IPS-NIHi7 (cell line): ENCODE measurements at regions not wholly inside any gene's neighbourhood (a gene's known extent, or its start where the extent isn't known, plus 50 kb on each side); places are given as distances from the start of the nearest gene placed in this dataset.

Source experiments
- DNase-seq: peaks from one replicate; pipeline ENCODE4 v3.0.0; 2012; ENCODE audit warnings: mixed read lengths; ENCODE audit errors: extremely low spot score

- DNase-seq: no peak
Measured at GRCh38 chr2:105150231-105150630, 91.3 kb upstream of the GPR45 start.

GRCh38 chr2:105154119-105154818, 87.3 kb upstream of the GPR45 start:
- DNase-seq: no peak

- DNase-seq: no peak
Measured at GRCh38 chr2:105156166-105156565, 85.4 kb upstream of the GPR45 start.

- no peak for DNase-seq
Measured at GRCh38 chr2:105158002-105158401, 83.5 kb upstream of the GPR45 start.

- DNase-seq: peak; percentile 45
Measured at GRCh38 chr2:105166688-105167087, 74.9 kb upstream of the GPR45 start.

- no peak for DNase-seq
Measured at GRCh38 chr2:105168543-105168942, 73.0 kb upstream of the GPR45 start.

GRCh38 chr2:105175231-105175630, 66.3 kb upstream of the GPR45 start:
- DNase-seq: no peak

GRCh38 chr2:105176429-105176828, 65.1 kb upstream of the GPR45 start:
- no peak for DNase-seq

GRCh38 chr2:105177008-105177407, 64.5 kb upstream of the GPR45 start:
- no peak for DNase-seq

- peak; percentile 69 for DNase-seq
Measured at GRCh38 chr2:105177536-105178254, 63.8 kb upstream of the GPR45 start.

GRCh38 chr2:105179469-105180372, 61.8 kb upstream of the GPR45 start:
- DNase-seq: peak; percentile 66

- no peak for DNase-seq
Measured at GRCh38 chr2:105180491-105180972, 61.0 kb upstream of the GPR45 start.

GRCh38 chr2:105181282-105181681, 60.3 kb upstream of the GPR45 start:
- no peak for DNase-seq

- DNase-seq: no peak
Measured at GRCh38 chr2:105183555-105184323, 57.8 kb upstream of the GPR45 start.

GRCh38 chr2:105184420-105184819, 57.1 kb upstream of the GPR45 start:
- DNase-seq: no peak

GRCh38 chr2:105186967-105187498, 54.5 kb upstream of the GPR45 start:
- DNase-seq: no peak

- DNase-seq: no peak
Measured at GRCh38 chr2:105187531-105187930, 54.0 kb upstream of the GPR45 start.

GRCh38 chr2:105188343-105188742, 53.2 kb upstream of the GPR45 start:
- no peak for DNase-seq
